Colonic mucosa (tissue), 4 donors: ENCODE measurements at regions not wholly inside any gene's neighbourhood (a gene's known extent, or its start where the extent isn't known, plus 50 kb on each side); places are given as distances from the start of the nearest gene placed in this dataset.

Source experiments
- DNase-seq: peaks from one replicate; pipeline ENCODE4 v3.0.0-alpha.2; 2020
- H3K27ac ChIP-seq: fragments of 200-600 bp; one replicate; pipeline ENCODE4 v1.8.0; 2021
- H3K27me3 ChIP-seq: fragments of 200-600 bp; one replicate; pipeline ENCODE4 v1.8.0; 2021
- H3K36me3 ChIP-seq: fragments of 200-600 bp; one replicate; pipeline ENCODE4 v1.8.0; 2021
- H3K4me1 ChIP-seq: fragments of 200-600 bp; one replicate; pipeline ENCODE4 v1.8.0; 2021; ENCODE audit warnings: mild to moderate bottlenecking
- H3K4me3 ChIP-seq: fragments of 200-600 bp; one replicate; pipeline ENCODE4 v1.8.0; 2021
- H3K9ac ChIP-seq, 2 donors: one replicate each; pipeline ENCODE4 v1.7.0; 2013; ENCODE audit warnings: control low read depth in 2 of 2, low read depth in 2 of 2, low read length in 2 of 2
- H3K9me3 ChIP-seq: fragments of 200-600 bp; one replicate; pipeline ENCODE4 v1.8.0; 2021
- CTCF ChIP-seq: fragments of 200-600 bp; IDR thresholded peaks from one replicate; pipeline ENCODE4 v1.8.0; 2022; ENCODE audit warnings: antibody characterized with exemption, mild to moderate bottlenecking
- intact Hi-C: fragments of 100-400 bp; cut with DNase I; formaldehyde crosslinking; loops from one replicate; pipeline ENCODE4 v1.14.1; 2022
- donor health status: healthy.
- donor health status: DM: no; HTN: no; CAD: no.
- donor health status: DM: no; HTN: no; CAD: no.

- intact Hi-C loops = no loop called here
- Histone ChIP-seq H3K9me3 (no peaks in the 10 kb centered on the region), H3K27me3 (no peaks in the 10 kb centered on the region), H3K36me3 (no peaks in the 10 kb centered on the region), H3K9ac (no peak overlapping the region), H3K27ac (no peak overlapping the region), H3K4me1 (no peaks in the 10 kb centered on the region), H3K4me3 (no peak overlapping the region)
- no peak for DNase-seq
- TF ChIP-seq CTCF = no peak
These were observed 70.9 kb downstream of the DIRAS3 start for GRCh38 chr1:67979532-67979931.

- DNase-seq = no peak
- intact Hi-C loops = no loop called here
- H3K36me3 ChIP-seq = no peaks in the 10 kb centered on the region
These were observed 71.4 kb downstream of the DIRAS3 start for GRCh38 chr1:67978890-67979516.

DNA sequence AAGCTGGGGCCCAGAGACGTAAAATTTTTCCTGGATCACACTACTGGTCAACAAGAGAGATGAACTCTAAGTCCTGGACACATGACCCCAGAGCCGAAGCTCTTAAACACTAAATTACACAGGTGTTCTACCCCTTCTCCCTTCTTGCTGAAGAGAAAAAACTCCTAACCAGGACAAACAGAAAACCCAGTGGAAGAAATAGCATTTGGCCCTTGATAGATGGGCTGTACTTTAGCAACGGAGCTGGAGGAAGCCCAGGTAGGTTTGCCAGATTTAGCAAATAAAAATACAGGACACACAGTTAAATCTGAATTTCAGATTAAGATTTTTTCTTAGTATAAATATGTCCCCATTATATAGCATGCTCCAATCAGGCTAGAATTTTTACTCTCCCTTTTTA lies 72.7 kb downstream of the DIRAS3 start:
- H3K4me1 ChIP-seq = no peaks in the 10 kb centered on the region
- no peaks in the 10 kb centered on the region for H3K36me3 ChIP-seq
- TF ChIP-seq CTCF = no peak
- no peak overlapping the region for H3K9ac ChIP-seq
- no peak overlapping the region for H3K27ac ChIP-seq
- no peaks in the 10 kb centered on the region for H3K9me3 ChIP-seq
- H3K4me3 ChIP-seq = no peak overlapping the region
- no peaks in the 10 kb centered on the region for H3K27me3 ChIP-seq
- no peak for DNase-seq
- intact Hi-C loops = no loop called here

More at GRCh38 chr1:67978890-67979516, 71.4 kb downstream of the DIRAS3 start:
- no peaks in the 10 kb centered on the region for H3K27me3 ChIP-seq
- TF ChIP-seq CTCF = no peak
- no peak overlapping the region for H3K27ac ChIP-seq
- H3K4me1 ChIP-seq = no peaks in the 10 kb centered on the region
- H3K4me3 ChIP-seq = no peak overlapping the region
- no peaks in the 10 kb centered on the region for H3K9me3 ChIP-seq
- no peak overlapping the region for H3K9ac ChIP-seq

- Histone ChIP-seq H3K9ac (no peak overlapping the region), H3K4me3 (no peak overlapping the region), H3K9me3 (no peaks in the 10 kb centered on the region), H3K36me3 (no peaks in the 10 kb centered on the region), H3K27me3 (no peaks in the 10 kb centered on the region), H3K4me1 (no peaks in the 10 kb centered on the region), H3K27ac (no peak overlapping the region)
- no peak for DNase-seq
- no peak for TF ChIP-seq CTCF
- intact Hi-C loops = no loop called here
These were observed 77.4 kb downstream of the DIRAS3 start for GRCh38 chr1:67973051-67973450.

DNA sequence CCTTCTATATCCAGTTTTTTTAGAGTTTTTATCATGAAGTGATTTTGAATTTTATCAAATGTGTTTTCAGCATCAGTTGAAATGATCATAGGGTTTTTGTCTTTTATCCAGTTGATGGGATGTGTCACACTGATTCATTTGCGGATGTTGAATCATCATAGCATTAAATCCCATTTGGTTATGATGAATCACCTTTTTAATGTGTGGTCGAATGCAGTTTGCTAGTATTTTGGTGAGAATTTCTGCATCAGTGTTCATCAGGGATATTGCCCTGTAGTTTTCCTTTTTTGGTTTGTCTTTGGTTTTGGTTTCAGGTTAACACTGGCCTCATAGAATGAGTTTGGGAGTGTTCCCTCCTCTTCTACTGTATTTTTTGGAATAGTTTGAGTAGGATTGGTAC lies 80.3 kb downstream of the DIRAS3 start:
- Histone ChIP-seq H3K9me3 (no peaks in the 10 kb centered on the region), H3K36me3 (no peaks in the 10 kb centered on the region), H3K27ac (no peak overlapping the region), H3K27me3 (no peaks in the 10 kb centered on the region), H3K9ac (no peak overlapping the region), H3K4me1 (no peaks in the 10 kb centered on the region), H3K4me3 (no peak overlapping the region)
- intact Hi-C loops = no loop called here
- no peak for TF ChIP-seq CTCF
- DNase-seq = no peak
